Fibroblast of peridontal ligament (primary cell): ENCODE measurements at regions not wholly inside any gene's neighbourhood (a gene's known extent, or its start where the extent isn't known, plus 50 kb on each side); places are given as distances from the start of the nearest gene placed in this dataset.

Experiments
- DNase-seq: peaks from one replicate; pipeline ENCODE4 v3.0.0-alpha.2; 2010; ENCODE audit errors: extremely low read depth

DNA sequence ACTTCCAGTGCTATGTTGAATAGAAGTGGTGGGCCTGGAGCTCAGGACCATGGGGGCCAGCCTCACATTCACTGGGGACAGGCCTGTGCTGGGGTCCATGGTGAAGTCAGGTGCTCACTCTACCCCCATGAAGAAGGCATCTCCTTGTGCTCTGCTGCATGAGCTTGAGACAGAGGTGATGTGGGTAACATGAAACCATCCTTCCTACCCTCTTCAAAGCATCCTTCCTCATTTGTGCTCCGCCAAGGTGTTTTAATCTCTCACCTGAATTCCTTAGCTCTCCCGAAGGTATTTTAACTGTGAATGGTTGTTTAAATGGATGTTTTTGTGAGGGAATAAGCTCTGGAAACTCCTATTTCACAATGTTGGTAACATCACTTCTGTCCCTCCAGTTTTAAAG, 209.6 kb upstream of the PCSK2 start:
- DNase-seq = no peak

DNA sequence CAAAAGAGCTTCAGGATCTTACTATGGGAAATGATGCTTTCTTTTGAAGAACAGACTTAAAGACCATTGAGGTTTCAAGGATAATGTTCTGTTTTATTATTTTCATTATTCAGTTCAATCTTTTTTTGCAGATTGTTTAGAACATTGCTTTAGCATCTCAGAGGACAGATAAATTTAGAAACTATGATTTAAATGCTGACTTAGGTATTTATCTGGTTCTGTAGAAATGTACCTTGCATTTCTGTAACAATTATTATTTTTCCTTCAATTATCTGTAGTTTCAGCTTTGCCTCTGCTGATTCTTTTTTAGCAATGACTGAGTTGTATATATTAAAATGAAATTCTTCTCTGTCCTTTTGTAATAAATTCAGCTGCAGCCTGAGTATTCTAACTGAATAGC, 205.4 kb upstream of the PCSK2 start:
- DNase-seq = no peak

DNA sequence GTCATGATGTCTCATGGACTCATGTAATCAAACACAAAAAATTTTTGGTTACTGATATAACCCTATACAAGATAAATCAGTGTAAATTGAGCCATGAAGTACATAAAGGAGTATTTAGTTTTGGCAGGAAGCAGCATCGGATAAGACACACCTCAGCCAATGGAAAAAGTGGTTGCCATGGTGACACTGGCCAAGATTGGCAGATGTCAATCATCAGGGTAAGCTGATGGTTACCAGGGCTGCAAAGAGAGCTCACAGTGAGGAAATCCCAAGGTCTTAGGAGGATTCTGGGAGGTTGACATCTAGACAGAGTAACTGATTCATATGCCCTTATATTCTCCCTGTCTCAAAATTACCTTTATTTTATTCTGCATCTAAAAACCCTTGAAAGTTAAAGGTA, 203.8 kb upstream of the PCSK2 start:
- no peak for DNase-seq

DNA sequence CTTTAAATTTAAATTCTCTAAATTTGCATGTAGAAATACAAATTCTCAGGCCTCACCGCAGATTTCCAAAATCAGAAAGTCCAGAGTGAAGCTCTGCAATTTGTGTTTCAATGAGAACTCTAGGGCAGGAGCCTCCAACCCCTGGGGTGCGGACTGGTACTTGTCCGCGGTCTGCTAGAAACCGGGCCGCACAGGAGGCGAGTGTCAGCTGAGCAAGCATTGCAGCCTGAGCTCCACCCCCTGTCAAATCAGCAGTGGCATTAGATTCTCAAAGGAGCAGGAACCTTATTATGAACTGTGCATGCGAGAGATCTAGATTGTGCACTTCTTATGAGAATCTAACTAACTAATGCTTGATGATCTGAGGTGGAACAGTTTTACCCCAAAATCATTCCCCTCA, 203.0 kb upstream of the PCSK2 start:
- DNase-seq = no peak

DNA sequence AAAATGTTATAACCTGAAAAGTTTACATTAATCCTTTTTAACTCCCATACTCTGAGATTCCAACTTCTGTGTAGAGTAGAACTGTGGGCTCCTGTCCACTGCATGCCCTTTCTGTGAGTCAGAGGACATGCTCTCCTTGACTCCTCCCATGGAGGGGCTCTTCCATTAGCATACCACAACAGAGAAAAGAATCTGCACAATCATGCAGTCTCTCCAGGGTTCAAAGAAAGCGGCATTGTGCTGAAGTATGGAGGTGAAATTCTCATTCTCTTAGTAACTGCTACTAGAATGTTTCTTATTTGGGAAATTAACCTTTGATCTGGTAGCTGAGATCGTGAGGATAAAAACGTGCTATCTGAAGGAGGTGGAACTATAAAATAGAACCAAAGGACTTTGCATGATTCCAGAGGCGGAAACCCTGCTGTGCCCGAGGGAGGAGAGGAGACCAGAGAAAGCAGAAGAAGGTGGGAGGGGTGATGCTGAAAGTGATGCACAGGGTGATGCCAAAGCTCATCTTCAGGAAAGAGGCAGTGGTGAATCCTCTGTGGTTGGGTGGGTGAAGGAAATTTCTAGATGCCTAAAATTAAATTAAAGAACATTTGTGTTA, 202.2 kb upstream of the PCSK2 start:
- peak; percentile 1 for DNase-seq

DNA sequence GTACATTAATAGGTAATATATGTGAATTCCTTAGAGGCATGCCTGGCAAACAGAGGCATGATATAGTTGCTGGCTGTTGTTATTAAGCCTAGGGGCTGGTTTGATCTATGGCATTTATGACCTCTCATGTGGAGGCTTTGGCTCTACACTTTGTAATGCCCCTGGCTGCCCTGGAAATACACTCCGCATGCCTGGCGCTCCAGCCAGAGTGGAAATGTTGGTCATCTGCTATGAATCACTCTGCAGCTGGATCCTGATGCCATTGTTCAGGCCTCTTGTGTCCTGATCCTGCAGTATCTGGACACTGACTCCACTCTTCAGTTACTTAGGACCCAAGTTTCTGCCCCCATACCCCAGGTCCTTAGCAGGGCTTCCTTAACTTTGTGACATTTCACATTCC, 200.5 kb upstream of the PCSK2 start:
- no peak for DNase-seq

DNA sequence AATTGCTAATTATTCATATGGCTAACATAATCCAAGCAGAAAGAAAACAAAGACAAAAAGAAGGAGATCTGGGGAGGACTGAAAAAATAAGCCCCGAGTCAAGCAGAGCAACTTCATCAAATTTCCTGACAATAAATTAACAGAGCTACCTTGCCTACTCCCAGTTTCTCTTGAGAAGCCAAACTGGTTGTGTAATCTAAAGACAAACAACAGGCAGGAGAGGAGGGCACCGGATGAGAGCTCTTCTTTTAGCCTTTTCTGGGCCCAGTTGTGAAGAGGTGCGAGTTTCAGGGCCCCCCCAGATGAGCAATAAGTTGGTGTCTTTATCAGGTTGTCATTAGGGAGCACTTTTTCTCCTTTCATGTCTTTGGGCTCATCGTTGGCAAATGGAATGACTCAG, 197.1 kb upstream of the PCSK2 start:
- DNase-seq = no peak

DNA sequence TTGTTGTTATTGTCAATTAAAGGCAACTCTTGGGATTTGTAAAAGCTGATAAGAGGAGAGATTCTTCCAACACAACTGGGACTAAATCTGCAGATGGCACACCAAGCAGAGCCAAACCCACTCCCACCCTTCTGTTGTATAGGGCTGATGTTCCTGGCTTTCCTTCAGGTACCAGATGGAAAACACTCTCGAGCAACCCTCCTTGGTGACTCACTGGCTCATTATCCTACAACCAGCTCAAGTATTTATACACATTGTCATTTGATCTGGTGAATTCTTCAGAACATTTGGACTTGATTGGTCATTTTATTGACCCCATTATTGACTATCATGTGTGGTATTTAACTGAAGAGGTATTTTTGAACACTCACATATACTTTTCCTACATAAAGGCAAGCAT, 190.3 kb upstream of the PCSK2 start:
- no peak for DNase-seq

DNA sequence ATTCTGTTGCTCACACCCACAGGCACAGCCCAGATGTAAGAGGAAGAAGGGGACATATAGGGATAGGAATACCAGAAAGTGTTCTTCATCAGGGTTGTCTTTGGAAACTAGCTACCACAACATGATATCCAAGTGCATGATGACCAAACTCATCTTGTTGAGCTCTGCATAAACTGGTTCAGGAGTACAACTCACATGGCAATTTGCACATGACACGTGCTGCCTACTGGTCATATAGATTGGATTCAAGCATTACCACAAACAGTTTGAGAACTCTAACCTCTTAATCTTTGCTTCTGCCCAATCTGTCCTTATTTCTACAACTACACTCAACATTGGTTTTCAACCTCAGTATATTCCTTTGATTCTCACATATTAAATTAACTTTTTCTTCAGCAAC, 184.7 kb upstream of the PCSK2 start:
- DNase-seq = no peak

DNA sequence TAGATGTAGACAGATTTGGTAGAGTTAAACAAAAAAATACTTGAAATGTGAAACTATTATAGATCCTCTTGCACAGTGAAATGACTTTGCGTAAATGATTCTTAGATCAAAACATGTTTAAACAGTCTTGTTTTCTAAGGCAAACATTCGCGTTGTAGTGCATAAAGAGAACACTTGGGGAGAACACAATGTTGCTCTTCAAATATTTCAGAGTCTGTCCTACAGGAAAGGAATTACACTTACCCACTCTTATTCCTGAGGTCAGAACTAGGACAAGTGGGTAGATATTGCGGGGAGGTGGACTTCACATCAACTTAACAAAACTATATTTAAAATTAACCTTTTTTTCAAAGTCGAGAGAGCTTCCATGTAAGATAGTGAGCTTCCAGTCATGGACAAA, 183.5 kb upstream of the PCSK2 start:
- DNase-seq = no peak

DNA sequence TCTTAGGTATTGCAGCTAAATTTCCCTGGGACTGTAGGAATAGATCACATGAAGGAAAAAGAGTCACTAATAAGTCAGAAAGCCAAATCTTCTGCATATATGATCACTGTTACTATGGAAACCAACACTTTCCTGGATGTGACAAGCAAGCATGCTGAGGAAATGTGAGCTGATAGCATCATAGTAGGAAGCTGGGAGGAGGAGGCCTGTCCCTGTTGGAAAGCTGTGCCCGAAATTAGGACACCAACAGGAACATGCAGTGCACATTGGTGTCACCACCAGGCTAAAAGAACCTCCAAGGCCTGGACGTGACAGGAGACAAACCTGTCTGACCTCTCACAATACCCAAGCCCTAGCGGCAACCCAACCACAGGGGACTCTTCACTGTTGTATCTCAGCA, 181.9 kb upstream of the PCSK2 start:
- DNase-seq = no peak

DNA sequence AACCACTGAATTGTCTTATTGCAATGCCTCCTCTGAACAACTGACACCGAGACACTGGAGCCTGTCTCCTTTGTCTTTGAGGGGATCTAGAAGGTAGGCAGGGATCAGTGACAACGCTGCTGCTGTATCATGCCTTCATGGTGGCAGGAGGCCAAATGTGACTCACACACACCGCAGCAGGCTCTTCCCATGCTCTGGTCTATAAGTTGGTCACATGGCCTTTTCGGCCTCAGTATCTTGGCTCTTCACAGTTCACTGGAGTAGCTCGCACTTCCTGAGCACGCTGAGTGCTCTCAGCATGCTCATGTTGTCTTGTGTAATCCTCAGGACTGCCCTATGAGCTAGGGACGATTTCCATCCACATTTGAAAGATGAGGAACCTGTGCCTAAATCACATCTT, 167.4 kb upstream of the PCSK2 start:
- DNase-seq = no peak

DNA sequence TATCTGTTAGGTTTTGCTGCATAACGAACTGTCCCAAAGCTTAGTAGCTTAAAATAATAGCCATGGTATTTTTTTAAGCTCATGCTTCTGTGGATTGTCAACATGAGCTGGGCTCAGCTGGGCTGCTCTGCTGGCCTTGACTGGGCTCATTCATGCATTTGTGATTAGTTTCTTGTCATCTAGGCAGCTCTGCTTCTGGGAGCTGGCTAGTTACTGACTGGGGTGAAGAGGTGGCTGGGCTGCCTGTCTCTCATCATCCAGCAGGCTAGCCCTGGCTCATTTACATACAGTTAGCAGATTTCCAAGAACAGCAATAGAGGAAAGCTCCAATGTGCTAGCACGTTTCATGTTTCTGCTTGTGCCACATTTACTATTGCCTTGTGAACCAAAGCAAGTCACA, 165.1 kb upstream of the PCSK2 start:
- DNase-seq = no peak

DNA sequence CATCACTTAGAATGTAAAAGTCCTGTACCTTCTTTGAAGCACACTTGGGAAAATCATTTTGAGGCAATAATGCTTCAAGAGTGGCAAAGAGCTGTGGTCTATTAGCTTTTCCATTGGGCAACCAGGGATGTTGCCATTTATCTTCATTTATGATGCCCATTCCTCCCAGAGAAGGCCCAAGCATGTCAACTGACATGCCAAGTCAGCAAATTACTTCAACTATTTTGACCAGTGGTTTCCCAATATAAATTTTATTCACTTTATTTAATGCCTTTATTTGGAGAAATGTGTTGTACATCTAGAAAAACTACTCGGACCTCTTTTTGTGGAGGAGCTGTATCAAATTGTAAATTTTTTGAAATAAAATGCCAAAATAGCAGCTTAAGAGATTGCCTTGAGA, 164.1 kb upstream of the PCSK2 start:
- no peak for DNase-seq

DNA sequence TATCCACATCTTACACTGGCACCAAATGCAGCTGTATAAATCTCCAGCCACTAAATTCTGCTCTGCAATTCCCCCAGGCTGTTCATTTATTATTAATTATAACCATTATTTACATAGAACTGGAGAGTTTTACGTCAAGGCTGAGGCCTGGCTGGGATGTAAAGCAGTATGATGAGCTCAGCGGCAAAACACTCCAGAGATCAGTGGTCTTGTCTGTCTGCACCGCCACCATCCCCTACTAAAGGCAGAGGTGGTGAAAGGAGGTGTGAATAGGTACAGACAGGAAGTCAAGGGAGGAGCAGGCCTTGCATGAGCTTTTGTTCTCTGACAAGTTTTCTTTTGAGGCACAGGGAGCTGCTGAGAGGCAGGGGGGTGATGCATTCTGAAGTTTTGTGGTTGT, 159.9 kb upstream of the PCSK2 start:
- no peak for DNase-seq

DNA sequence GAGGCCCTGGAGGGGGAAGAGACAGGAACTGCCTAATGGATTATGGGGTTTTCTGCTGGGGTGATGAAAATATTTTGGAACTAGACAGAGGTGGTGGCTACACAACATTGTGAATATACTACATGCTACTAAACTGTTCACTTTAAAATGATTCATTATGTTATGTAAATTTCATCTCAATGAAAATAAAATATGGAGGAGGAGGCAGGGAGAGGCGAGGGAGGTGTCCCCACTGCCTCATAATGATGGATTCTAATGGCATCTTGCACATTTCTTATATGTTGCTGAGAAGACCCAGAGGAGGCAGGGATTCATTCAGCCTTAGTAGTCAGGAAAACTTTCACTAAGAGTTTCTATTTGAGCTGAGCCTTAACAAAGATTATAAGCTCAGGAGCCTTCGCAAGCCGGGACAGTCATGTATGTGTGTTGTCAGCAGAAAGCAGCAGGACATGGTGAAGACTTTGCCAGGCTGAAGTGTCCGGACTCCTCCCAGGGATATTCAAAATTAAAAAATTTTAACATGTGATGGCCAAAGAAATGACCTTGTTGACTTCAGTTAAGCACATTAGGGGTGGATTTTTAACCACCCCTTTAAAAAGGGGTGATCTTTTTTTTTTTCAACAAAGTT, 158.6 kb upstream of the PCSK2 start:
- no peak for DNase-seq

DNA sequence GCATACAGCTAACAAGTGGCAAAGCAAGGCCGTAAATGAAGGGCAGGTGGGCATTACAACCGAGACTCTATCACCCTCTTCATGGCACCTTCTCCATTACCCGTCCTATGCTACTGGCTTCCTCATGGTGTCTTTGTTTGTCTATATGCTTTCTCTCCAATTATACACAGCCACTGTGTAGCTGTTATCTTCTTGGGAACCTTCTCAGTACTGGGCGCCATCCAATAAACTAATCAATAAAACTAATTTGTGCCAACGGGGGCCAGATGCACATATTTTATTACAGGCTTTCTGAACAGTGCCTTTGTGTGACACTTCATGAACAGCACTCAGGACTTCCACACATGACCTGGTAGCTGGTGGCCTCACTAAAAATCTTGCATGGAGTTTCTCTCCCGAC, 149.8 kb upstream of the PCSK2 start:
- no peak for DNase-seq

DNA sequence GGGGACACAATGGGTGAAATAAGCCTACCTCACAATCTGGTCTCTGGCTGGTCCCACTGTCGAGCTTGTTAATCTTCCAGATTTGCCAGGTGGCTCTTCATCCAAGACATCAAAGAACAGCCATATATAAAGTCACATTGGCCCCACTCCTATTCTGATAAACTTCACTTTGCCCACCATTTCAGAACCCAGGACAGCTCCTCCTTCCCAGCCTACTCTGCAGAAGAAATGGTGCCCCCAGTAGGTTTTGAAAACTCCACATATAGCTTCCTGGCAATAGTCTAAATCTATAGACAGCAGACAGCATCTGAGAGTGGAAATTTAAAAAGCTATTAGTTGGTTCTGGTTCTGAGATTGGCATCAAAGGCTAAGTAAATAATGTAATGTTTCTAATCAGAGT, 143.1 kb upstream of the PCSK2 start:
- DNase-seq = no peak

DNA sequence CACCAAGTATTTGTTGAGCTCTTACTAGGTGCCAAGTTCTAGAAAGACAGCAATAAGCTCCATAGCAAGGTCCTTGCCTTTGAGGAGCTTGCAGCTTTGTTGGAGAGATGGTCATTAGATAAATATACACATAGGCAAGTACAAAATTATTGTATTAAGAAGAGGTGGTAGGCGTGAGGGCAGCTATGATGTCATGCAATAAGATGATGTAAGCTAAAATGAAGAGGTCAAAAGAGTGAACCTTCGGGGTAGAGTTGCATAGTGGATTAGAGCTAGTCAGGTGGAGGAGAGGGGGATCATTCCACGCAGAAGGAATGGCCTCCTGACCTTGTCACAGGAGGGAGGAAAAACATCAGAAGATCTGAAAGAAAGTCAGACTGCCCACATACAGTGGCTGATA, 141.9 kb upstream of the PCSK2 start:
- DNase-seq = no peak

DNA sequence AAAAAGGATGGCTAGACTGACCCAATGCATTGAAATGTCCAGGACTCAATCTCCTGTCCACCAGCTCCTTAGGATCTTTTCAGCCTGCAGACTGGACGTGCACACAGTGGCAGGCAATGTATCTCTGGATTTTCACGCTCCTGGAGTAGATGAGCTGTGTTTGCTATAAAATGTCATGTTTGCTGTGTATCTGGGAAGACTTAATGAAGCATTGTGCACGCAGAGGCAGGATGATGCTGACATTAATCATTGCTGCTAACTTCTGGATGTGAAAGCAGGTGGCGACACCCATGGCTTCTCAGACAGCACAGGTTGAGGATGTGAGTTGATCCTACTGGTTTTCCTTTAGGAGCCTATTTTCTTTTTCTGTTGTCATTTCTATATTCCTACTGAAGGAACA, 133.1 kb upstream of the PCSK2 start:
- DNase-seq = no peak

DNA sequence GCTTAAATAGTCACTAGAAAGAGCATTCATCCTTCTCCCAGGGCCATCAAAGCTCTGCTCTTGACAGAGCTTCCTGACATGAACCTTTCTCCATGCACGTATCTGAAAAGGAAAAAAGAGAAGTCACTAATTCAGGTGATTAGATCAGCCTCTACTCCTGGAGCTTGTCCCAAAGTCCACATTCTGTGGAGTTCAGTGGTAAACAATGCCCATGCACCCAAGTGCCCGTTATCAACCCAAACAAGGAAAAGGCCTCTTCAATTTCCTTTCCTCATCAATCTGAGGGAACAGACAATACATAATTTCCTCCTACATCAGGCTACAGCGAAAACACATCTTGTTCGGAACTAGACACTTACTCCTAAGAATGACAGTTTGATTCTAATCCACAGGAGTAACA, 129.2 kb upstream of the PCSK2 start:
- DNase-seq = no peak

DNA sequence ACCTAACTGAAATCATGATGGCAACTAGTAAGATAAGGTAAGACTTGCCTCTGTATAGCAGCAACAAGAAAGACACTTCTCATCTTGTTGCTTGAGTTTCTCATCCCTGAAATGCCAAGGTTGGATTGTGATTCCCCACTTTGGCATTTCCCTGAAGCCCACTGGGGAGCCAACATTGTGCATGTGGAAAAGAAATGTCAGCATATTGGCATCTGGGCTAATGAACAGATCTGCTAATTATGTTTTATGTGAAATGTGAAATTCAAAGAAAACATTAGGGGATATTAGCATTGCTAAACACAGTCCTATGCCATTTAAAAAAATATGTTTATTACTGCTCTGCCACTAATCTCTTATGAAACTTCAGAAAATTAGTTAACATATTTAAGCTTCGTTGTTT, 126.3 kb upstream of the PCSK2 start:
- DNase-seq = no peak

DNA sequence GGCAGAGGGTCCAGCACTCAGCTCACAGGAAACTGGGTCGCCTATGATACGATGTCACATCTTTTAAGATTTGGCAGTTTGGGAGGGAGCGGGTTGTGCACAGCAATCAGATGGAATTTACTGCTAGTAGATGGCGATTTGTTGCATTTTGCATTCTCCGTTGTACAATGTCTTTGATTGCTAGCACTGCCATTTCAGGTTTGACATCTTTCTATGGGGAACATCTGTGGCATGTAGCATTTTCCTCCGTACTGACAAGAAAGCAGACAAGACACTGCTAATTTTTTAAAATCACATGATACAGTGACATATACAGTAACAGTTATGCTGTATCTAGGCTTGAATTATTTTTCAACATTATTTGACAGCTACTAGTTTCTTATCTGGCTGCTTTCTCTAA, 119.7 kb upstream of the PCSK2 start:
- DNase-seq = no peak

DNA sequence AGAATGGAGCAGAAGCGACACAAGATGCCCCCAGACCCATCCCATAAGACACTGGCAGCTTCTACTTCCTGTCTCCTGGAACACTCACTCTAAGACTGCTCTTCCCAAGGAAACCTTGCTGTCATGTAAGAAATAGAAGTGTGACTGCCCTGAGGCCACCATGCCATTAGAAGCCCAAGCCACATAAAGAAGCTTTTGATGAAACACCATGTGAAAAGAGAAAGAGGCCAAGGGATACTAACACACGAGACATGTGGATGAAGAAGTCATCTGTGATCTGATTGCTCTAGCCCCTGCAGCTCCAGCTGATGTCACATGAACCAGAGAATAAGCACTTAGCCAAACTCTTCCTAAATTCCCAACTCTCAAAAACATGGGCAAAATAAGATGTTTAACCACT, 117.9 kb upstream of the PCSK2 start:
- no peak for DNase-seq
